ENCODE measurements at regions not wholly inside any gene's neighbourhood (a gene's known extent, or its start where the extent isn't known, plus 50 kb on each side); places are given as distances from the start of the nearest gene placed in this dataset.
"Not testable (repeated sequence)": the region's sequence is repeated elsewhere in the genome, so short reads cannot be mapped to it uniquely, and the experiment has no call there.

- DNase-seq: no peak
- TF ChIP-seq CTCF (IDR thresholded peaks at IDR 0.05): no peak
Observed at GRCh38 chr14:106586098-106586704, 1059.8 kb downstream of the TMEM121 start.

GRCh38 chr14:106591539-106591938 lies 1065.2 kb downstream of the TMEM121 start:
- H3K4me3 Mint-ChIP-seq; H3K36me3 Mint-ChIP-seq (ENCODE audit: low read depth); H3K27me3 Mint-ChIP-seq (ENCODE audit: low read depth, poor library complexity); H3K27ac Mint-ChIP-seq; H3K4me1 Mint-ChIP-seq; DNase-seq: not testable (repeated sequence)
- peaks cover 86% of the 10 kb centered on the region for H3K9me3 Mint-ChIP-seq

More at GRCh38 chr14:106586098-106586704, 1059.8 kb downstream of the TMEM121 start:
- H3K9me3 Mint-ChIP-seq: peaks cover 97% of the 10 kb centered on the region
- no peaks in the 10 kb centered on the region for H3K4me1 Mint-ChIP-seq
- H3K27me3 Mint-ChIP-seq (ENCODE audit: low read depth, poor library complexity): peaks cover 3% of the 10 kb centered on the region
- no peaks in the 10 kb centered on the region for H3K36me3 Mint-ChIP-seq (ENCODE audit: low read depth)
- no peak overlapping the region for H3K27ac Mint-ChIP-seq
- H3K4me3 Mint-ChIP-seq: no peak overlapping the region

GRCh38 chr14:106592115-106592852 lies 1065.9 kb downstream of the TMEM121 start:
- not testable (repeated sequence) for H3K27me3 Mint-ChIP-seq (ENCODE audit: low read depth, poor library complexity); H3K4me3 Mint-ChIP-seq; H3K4me1 Mint-ChIP-seq; DNase-seq; H3K36me3 Mint-ChIP-seq (ENCODE audit: low read depth); H3K27ac Mint-ChIP-seq
- peaks cover 85% of the 10 kb centered on the region for H3K9me3 Mint-ChIP-seq

DNA sequence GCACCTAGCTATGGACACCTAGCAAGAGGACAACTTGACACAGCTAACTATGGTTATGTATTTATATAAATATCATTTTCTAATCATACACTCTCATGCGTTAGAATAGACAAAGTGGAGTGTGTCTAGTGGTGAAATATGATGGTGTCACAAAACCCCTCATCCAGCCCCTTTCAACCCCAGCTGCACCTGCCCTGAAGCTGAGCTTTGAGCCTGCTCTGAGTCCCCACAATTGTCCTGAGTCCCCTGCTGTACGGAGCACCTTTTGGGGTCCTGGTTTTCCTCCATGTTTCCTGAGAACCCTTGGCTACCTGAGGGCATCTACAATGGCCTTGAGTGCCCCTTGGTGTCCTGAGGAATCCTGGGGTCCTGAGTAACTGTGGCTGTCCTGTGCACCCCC lies 1072.8 kb downstream of the TMEM121 start:
- H3K4me3 Mint-ChIP-seq: no peak overlapping the region
- no peak overlapping the region for H3K27ac Mint-ChIP-seq
- H3K36me3 Mint-ChIP-seq (ENCODE audit: low read depth): no peaks in the 10 kb centered on the region
- no peaks in the 10 kb centered on the region for H3K4me1 Mint-ChIP-seq
- H3K27me3 Mint-ChIP-seq (ENCODE audit: low read depth, poor library complexity): peaks cover under 1% of the 10 kb centered on the region
- H3K9me3 Mint-ChIP-seq: peaks cover 94% of the 10 kb centered on the region
- TF ChIP-seq CTCF (IDR thresholded peaks at IDR 0.05): no peak
- DNase-seq: no peak

GRCh38 chr14:106605548-106606448 lies 1079.4 kb downstream of the TMEM121 start:
- Mint-ChIP-seq H3K27ac (no peak overlapping the region), H3K36me3 (ENCODE audit: low read depth) (no peaks in the 10 kb centered on the region), H3K27me3 (ENCODE audit: low read depth, poor library complexity) (peaks cover 3% of the 10 kb centered on the region), H3K9me3 (peaks cover 99% of the 10 kb centered on the region), H3K4me3 (no peak overlapping the region), H3K4me1 (no peaks in the 10 kb centered on the region)
- no peak for TF ChIP-seq CTCF (IDR thresholded peaks at IDR 0.05)
- no peak for DNase-seq

DNA sequence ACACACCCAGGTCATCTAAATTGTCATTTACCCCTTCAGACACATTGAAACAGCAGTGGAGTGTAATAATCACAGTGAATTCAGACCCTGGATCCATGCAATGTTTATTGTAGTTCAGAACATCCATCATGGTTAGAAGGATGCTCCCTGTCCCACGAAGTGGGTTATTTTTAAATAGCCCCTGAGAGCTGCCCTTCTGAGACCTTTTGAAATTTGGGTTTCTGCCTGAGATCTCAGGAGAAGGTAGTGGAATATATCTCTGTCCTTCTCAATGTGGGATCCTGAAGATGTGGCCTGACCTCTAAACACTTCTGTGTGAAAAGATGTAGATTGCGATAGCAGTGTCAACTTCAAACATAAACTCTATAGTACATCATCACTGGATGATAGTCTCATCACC lies 1080.6 kb downstream of the TMEM121 start:
- no peak overlapping the region for H3K27ac Mint-ChIP-seq
- no peak overlapping the region for H3K4me3 Mint-ChIP-seq
- H3K9me3 Mint-ChIP-seq: peaks cover 99% of the 10 kb centered on the region
- peaks cover 3% of the 10 kb centered on the region for H3K27me3 Mint-ChIP-seq (ENCODE audit: low read depth, poor library complexity)
- TF ChIP-seq CTCF (IDR thresholded peaks at IDR 0.05): no peak
- H3K36me3 Mint-ChIP-seq (ENCODE audit: low read depth): no peaks in the 10 kb centered on the region
- no peak for DNase-seq
- no peaks in the 10 kb centered on the region for H3K4me1 Mint-ChIP-seq
